EL (cell line): ENCODE measurements at regions not wholly inside any gene's neighbourhood (a gene's known extent, or its start where the extent isn't known, plus 50 kb on each side); places are given as distances from the start of the nearest gene placed in this dataset.

ENCODE experiments used
- DNase-seq: peaks from one replicate; pipeline ENCODE4 v3.0.0-alpha.2; 2016

GRCh38 chr6:19279273-19279684 is 557.9 kb upstream of the ID4 start:
- DNase-seq = no peak

GRCh38 chr6:19287928-19288327 is 549.2 kb upstream of the ID4 start:
- no peak for DNase-seq

- DNase-seq = no peak
These were observed 547.7 kb upstream of the ID4 start for GRCh38 chr6:19289457-19289856.

- no peak for DNase-seq
These were observed 539.3 kb upstream of the ID4 start for GRCh38 chr6:19297880-19298279.

- DNase-seq = no peak
These were observed 538.7 kb upstream of the ID4 start for GRCh38 chr6:19298421-19298820.

- no peak for DNase-seq
These were observed 538.0 kb upstream of the ID4 start for GRCh38 chr6:19299129-19299528.

- no peak for DNase-seq
These were observed 535.2 kb upstream of the ID4 start for GRCh38 chr6:19301980-19302379.

GRCh38 chr6:19303383-19303782 is 533.8 kb upstream of the ID4 start:
- DNase-seq = no peak

GRCh38 chr6:19309661-19310060 is 527.5 kb upstream of the ID4 start:
- DNase-seq = no peak

GRCh38 chr6:19311786-19312185 is 525.4 kb upstream of the ID4 start:
- no peak for DNase-seq

- DNase-seq = no peak
These were observed 524.8 kb upstream of the ID4 start for GRCh38 chr6:19312241-19312978.

GRCh38 chr6:19317431-19317986 is 519.7 kb upstream of the ID4 start:
- no peak for DNase-seq

GRCh38 chr6:19319005-19319404 is 518.2 kb upstream of the ID4 start:
- no peak for DNase-seq

GRCh38 chr6:19320111-19320581 is 517.0 kb upstream of the ID4 start:
- no peak for DNase-seq

- DNase-seq = no peak
These were observed 514.3 kb upstream of the ID4 start for GRCh38 chr6:19322691-19323485.

GRCh38 chr6:19324376-19324775 is 512.8 kb upstream of the ID4 start:
- DNase-seq = no peak

GRCh38 chr6:19325335-19325789 is 511.8 kb upstream of the ID4 start:
- DNase-seq = no peak

GRCh38 chr6:19327241-19327640 is 509.9 kb upstream of the ID4 start:
- DNase-seq = peak; percentile 8

GRCh38 chr6:19327661-19328060 is 509.5 kb upstream of the ID4 start:
- DNase-seq = no peak

- no peak for DNase-seq
These were observed 508.1 kb upstream of the ID4 start for GRCh38 chr6:19329078-19329477.

GRCh38 chr6:19331089-19331488 is 506.1 kb upstream of the ID4 start:
- DNase-seq = no peak

GRCh38 chr6:19332806-19333460 is 504.2 kb upstream of the ID4 start:
- DNase-seq = no peak

- no peak for DNase-seq
These were observed 503.2 kb upstream of the ID4 start for GRCh38 chr6:19333936-19334335.
